Ectodermal cell (in vitro differentiated cells): ENCODE measurements at regions not wholly inside any gene's neighbourhood (a gene's known extent, or its start where the extent isn't known, plus 50 kb on each side); places are given as distances from the start of the nearest gene placed in this dataset.

Experiments
- H3K27ac ChIP-seq: 2 replicates; pipeline ENCODE4 v1.7.0; 2013; ENCODE audit warnings: mild to moderate bottlenecking, low read depth, low read length; ENCODE audit not compliant: insufficient read depth, poor library complexity, severe bottlenecking
- H3K27me3 ChIP-seq: 2 replicates; pipeline ENCODE4 v1.7.0; 2013; ENCODE audit warnings: mild to moderate bottlenecking, low read length; ENCODE audit not compliant: insufficient read depth, control insufficient read depth, poor library complexity, severe bottlenecking
- H3K36me3 ChIP-seq: one replicate; pipeline ENCODE4 v1.7.0; 2013; ENCODE audit warnings: low read length; ENCODE audit not compliant: control insufficient read depth, insufficient read depth
- H3K4me1 ChIP-seq: one replicate; pipeline ENCODE4 v1.7.0; 2013; ENCODE audit warnings: low read length; ENCODE audit not compliant: control insufficient read depth, insufficient read depth
- H3K4me3 ChIP-seq: 2 replicates; pipeline ENCODE4 v1.7.0; 2013; ENCODE audit warnings: low read depth, low read length, control low read depth; ENCODE audit not compliant: insufficient read depth
- H3K9me3 ChIP-seq: 2 replicates; pipeline ENCODE4 v1.7.0; 2013; ENCODE audit warnings: mild to moderate bottlenecking, low read length, moderate library complexity; ENCODE audit not compliant: control insufficient read depth
- WGBS, 2 experiments: methylation state at CpG; one replicate each; pipeline ENCODE4 v1.1.7; 2013; ENCODE audit warnings: missing lambda C conversion rate in 2 of 2; 5-methylcytosine and 5-hydroxymethylcytosine counted together

DNA sequence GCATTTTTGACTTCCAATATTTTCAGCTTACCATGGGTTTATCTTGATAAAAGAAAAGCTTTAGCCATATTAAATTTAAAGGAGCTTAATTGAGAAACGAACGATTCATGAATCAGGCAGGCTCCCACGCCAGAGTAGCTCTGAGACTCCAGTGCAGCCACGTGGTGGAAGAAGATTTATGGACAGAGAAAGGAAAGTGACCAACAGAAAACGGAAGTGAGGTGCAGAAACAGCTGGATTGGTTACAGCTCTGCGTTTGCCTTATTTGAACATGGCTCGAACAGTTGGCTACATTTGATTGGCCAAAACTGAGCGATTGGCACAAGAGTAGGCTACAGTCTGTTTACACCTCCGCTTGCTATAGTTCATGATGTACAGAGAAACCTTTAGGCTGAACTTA, 395.4 kb downstream of the GATA3 start:
- WGBS, 2 experiments: 92 to 96% methylated on average over 9 of the region's 9 CpGs
- Histone ChIP-seq H3K36me3 (no peaks in the 10 kb centered on the region), H3K4me1 (no peaks in the 10 kb centered on the region), H3K9me3 (no peaks in the 10 kb centered on the region), H3K27me3 (no peaks in the 10 kb centered on the region), H3K27ac (no peak overlapping the region), H3K4me3 (no peak overlapping the region)

DNA sequence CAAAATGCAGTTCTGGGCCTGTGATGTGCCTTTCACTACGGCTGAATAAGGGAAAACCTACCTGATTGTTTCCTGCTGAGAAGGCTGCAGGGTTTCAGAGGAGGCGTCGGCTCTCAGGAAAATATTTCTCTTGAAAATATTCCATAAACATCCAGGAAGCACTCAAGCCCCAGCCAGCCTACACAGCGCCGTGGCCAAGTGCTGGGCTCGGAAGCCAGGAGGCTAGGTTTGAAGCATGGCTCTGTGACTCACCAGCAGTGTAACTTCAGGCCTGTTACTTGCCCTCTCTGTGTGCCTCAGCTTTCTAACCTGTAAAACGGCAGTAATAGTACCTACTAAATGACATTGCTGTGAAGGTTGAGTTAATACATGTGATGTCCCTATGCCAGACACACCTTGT, 399.1 kb downstream of the GATA3 start:
- Histone ChIP-seq H3K27ac (no peak overlapping the region), H3K27me3 (no peaks in the 10 kb centered on the region), H3K4me1 (no peaks in the 10 kb centered on the region), H3K36me3 (no peaks in the 10 kb centered on the region), H3K4me3 (no peak overlapping the region), H3K9me3 (no peaks in the 10 kb centered on the region)
- WGBS, 2 experiments: 74% methylated on average over 7 of the region's 7 CpGs

DNA sequence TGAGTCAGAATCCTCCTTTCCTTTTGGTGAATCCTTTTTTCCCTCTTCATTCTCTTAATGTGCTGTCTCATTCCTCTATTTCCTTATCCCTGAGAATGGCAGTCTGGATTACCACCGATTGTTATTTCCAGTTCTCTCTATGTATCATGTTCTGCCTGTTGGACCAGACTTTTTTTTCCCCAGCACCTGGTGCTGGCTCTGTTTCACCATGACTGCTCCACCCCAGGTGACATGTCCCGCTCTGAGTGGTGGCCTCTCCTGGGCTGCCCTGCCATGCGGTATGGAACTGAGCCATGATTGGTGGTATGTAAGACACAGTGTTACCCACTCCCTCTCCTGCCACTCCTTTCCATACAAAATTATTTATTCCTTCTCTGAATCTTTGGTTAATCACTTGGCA, 399.9 kb downstream of the GATA3 start:
- 85 to 94% methylated on average over 3 of the region's 3 CpGs for WGBS, 2 experiments
- Histone ChIP-seq H3K4me3 (no peak overlapping the region), H3K36me3 (no peaks in the 10 kb centered on the region), H3K27me3 (no peaks in the 10 kb centered on the region), H3K9me3 (no peaks in the 10 kb centered on the region), H3K27ac (no peak overlapping the region), H3K4me1 (no peaks in the 10 kb centered on the region)

DNA sequence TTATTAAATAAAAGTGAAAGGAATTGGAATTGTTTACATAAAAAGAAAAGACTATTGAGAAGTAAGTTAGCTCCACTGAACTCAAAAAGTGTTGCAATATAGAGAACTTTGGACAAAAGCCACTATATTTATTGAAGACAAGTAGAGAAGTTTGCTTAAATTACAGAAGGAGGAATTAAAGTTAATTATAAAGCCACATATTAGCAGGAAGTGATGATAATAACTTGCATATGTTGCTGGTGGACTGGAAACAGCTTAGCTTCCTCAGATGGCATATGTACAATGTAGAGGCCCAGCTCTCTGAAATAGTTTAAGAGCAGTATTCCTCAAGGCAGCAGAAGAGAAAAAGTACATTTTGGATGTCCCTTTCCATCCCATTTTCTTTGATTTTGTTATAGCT, 400.7 kb downstream of the GATA3 start:
- Histone ChIP-seq H3K27me3 (no peaks in the 10 kb centered on the region), H3K36me3 (no peaks in the 10 kb centered on the region), H3K4me3 (no peak overlapping the region), H3K9me3 (no peaks in the 10 kb centered on the region), H3K4me1 (no peaks in the 10 kb centered on the region), H3K27ac (no peak overlapping the region)

DNA sequence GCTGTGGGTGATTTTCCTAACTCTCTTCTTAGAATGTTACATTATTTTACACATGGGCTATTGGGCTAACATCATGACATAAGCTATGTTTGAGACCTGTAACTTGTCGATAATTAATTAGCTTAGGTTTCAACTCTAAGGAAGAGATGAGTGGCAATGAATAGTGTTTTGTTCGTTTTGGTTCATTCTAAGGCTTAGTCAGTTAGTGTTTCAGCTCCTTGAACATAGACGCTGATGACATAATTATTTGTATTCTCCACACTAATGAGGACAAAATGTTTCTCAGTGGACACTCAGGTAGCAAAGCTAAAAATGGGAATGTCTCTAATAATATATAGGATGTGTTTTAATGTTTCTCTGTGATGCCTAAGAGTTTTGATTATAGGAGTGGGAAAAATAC, 401.9 kb downstream of the GATA3 start:
- no peaks in the 10 kb centered on the region for H3K27me3 ChIP-seq
- no peak overlapping the region for H3K27ac ChIP-seq
- H3K9me3 ChIP-seq: no peaks in the 10 kb centered on the region
- H3K4me1 ChIP-seq: no peaks in the 10 kb centered on the region
- no peak overlapping the region for H3K4me3 ChIP-seq
- H3K36me3 ChIP-seq: no peaks in the 10 kb centered on the region
- 50 to 66% methylated on average over 2 to 3 of the region's 3 CpGs for WGBS, 2 experiments

DNA sequence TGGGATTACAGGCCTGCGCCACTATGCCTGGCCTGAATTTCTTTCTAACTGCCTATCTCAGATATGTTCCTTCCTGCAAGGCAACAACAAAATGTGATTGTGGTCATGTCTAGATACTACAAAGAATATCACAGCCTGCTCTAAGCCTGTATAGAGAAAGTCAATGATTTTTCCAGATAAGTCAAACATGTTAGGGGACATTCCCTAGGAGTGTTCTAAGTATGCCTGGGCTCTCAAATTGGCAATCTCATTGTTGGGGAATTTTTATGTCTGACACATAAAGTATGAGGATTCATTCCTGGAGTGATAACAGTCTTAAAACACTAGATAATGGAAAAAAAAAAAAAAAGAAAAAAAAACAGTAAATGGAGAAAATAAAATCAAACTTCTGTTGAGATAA, 406.1 kb downstream of the GATA3 start:
- H3K36me3 ChIP-seq: no peaks in the 10 kb centered on the region
- no peak overlapping the region for H3K27ac ChIP-seq
- WGBS, 2 experiments: 100% methylated on average over 1 of the region's 1 CpG
- H3K4me1 ChIP-seq: no peaks in the 10 kb centered on the region
- no peaks in the 10 kb centered on the region for H3K27me3 ChIP-seq
- no peak overlapping the region for H3K4me3 ChIP-seq
- no peaks in the 10 kb centered on the region for H3K9me3 ChIP-seq

DNA sequence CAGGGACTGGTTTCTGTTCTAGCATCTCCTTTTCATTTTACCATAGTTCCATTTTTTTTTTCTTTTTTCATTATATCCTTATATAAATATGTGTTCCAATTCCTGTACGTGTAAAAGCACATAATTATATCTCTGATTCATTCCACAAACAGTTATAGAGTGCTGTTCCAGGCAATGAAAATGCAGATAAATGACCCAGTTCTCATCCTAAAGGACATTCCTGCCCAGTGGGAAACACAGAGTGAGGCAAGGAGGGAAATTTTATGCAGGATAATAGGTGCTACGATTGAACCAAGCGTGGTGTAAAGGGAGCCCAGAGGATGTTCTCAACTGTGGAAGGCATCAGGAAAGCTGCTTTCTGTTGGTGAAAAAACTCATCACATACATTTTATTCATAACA, 408.1 kb downstream of the GATA3 start:
- Histone ChIP-seq H3K27ac (no peak overlapping the region), H3K4me1 (no peaks in the 10 kb centered on the region), H3K9me3 (no peaks in the 10 kb centered on the region), H3K36me3 (no peaks in the 10 kb centered on the region), H3K4me3 (no peak overlapping the region), H3K27me3 (no peaks in the 10 kb centered on the region)
- WGBS, 2 experiments: 87 to 100% methylated on average over 2 to 3 of the region's 3 CpGs

DNA sequence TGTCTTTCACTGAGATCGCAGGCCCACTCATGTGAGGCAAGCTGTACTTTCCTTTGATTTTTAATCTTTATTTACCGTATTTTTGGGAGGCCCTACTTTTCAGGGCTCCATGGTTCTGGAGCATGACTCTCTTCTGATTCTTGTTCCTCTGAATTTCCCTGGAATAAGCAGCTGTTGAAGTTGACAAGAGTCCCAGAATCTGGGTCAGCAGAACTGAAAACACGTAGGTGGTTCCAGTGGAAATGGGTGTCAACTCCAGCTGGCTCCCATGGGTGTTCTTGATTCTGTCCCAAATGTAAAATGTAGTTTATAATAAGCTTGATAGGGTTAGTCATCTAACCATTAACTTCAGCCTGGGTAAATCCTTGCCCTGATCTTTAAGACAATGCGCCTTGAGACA, 409.4 kb downstream of the GATA3 start:
- Histone ChIP-seq H3K27me3 (no peaks in the 10 kb centered on the region), H3K36me3 (no peaks in the 10 kb centered on the region), H3K4me1 (no peaks in the 10 kb centered on the region), H3K4me3 (no peak overlapping the region), H3K27ac (no peak overlapping the region), H3K9me3 (no peaks in the 10 kb centered on the region)
- 94 to 96% methylated on average over 4 of the region's 4 CpGs for WGBS, 2 experiments

DNA sequence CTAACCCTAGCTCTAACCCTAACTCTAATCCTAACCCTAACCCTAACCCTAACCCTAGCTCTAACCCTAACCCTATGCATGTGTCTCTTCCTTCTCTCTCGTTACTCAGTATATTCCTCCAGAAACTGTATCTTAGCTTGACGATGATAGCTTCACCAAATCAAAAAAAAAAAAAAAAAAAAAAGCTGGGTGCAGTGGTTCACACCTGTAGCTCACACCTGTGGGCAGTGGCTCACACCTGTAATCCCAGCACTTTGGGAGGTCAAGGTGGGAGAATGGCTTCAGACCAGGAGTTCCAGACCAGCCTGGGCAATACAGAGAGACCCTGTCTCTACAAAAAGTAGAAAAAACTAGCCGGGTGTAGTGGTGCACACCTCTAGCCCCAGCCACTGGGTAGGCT, 414.0 kb downstream of the GATA3 start:
- H3K36me3 ChIP-seq: no peaks in the 10 kb centered on the region
- H3K27me3 ChIP-seq: no peaks in the 10 kb centered on the region
- 88 to 93% methylated on average over 3 of the region's 3 CpGs for WGBS, 2 experiments
- no peak overlapping the region for H3K4me3 ChIP-seq
- H3K4me1 ChIP-seq: no peaks in the 10 kb centered on the region
- H3K27ac ChIP-seq: no peak overlapping the region
- H3K9me3 ChIP-seq: no peaks in the 10 kb centered on the region

DNA sequence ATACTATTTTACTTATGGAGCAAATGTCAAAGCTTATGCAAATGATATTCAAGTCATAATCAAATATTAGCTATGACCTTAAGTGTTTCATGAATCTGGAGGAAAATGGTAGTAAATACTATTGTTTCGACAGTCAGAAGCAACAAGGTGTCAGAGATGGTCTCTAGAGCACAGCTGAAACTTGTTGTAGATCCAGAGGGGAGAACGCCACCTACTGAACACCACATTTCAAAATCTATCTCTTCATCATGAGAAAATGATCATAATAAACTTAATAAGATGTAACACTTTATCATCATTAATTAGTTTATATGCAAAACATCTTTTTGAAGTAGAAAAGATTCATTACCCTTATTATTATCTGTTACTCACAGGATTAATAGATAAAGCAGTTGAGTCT, 418.7 kb downstream of the GATA3 start:
- 100% methylated on average over 2 of the region's 2 CpGs; no CpG with 5 or more reads in 1 of the 2 experiments for WGBS, 2 experiments
- Histone ChIP-seq H3K4me1 (no peaks in the 10 kb centered on the region), H3K9me3 (peaks cover 4% of the 10 kb centered on the region), H3K4me3 (no peak overlapping the region), H3K27ac (no peak overlapping the region), H3K27me3 (no peaks in the 10 kb centered on the region), H3K36me3 (no peaks in the 10 kb centered on the region)

DNA sequence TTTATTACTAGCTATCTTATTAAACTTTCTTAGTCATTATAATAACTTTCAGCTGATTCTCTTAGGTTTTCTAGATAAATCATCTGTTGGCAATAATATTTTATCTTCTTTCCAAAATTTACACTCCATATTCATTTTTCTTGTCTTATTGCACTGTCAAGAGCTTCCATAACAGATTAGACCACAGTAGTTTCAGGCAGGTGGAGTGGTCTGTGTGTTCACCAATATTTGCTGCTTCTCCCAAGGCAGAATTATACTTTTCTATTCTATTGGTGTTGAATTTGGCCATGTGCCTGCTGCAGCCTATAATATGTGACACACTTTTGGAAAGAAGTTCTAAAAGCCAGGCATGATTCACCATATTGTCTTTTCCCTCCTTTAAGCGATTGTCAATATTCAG, 422.8 kb downstream of the GATA3 start:
- Histone ChIP-seq H3K27ac (no peak overlapping the region), H3K9me3 (peaks cover 4% of the 10 kb centered on the region), H3K4me1 (no peaks in the 10 kb centered on the region), H3K36me3 (no peaks in the 10 kb centered on the region), H3K4me3 (no peak overlapping the region), H3K27me3 (no peaks in the 10 kb centered on the region)
- whole genome bisulfite sequencing, 2 experiments: 95 to 100% methylated on average over 1 of the region's 1 CpG
